SK-N-SH (cell line): ENCODE measurements at regions not wholly inside any gene's neighbourhood (a gene's known extent, or its start where the extent isn't known, plus 50 kb on each side); places are given as distances from the start of the nearest gene placed in this dataset.

Experiments used
- EP300 ChIP-seq, 2 experiments: IDR thresholded peaks; 2 replicates each; pipeline versions ENCODE4 v1.4.0 to v1.6.1; 2012; ENCODE audit warnings: borderline replicate concordance in 1 of 2, low read depth in 1 of 2, low read length in 1 of 2
- FOXM1 ChIP-seq: IDR thresholded peaks from 2 replicates; pipeline ENCODE4 v1.4.0; 2012; ENCODE audit warnings: low read depth, mild to moderate bottlenecking
- MXI1 ChIP-seq: IDR thresholded peaks from 2 replicates; pipeline ENCODE4 v1.6.1; 2012; ENCODE audit warnings: mild to moderate bottlenecking, low read depth, low read length, improper control_type of control experiment
- NFIC ChIP-seq: IDR thresholded peaks from 2 replicates; pipeline ENCODE4 v1.4.0; 2012; ENCODE audit warnings: borderline replicate concordance
- SIN3A ChIP-seq: IDR thresholded peaks from 2 replicates; pipeline ENCODE4 v1.6.1; 2012; ENCODE audit warnings: low read depth, mild to moderate bottlenecking, low read length, moderate library complexity, borderline replicate concordance
- YY1 ChIP-seq: IDR thresholded peaks from 2 replicates; pipeline ENCODE4 v1.4.0; 2012; ENCODE audit warnings: low read depth, mild to moderate bottlenecking
- TF ChIP-seq, protein P1 (sequence below): fragments of 200-600 bp; sonication (generic); IDR thresholded peaks from 2 replicates; pipeline ENCODE4 v1.6.1; 2017; ENCODE audit warnings: antibody characterized with exemption, mild to moderate bottlenecking, moderate library complexity
- TF ChIP-seq, protein P2 (sequence below): fragments of 150-350 bp; IDR thresholded peaks from 2 replicates; pipeline ENCODE4 v1.6.1; 2017; ENCODE audit warnings: antibody characterized with exemption, low read length, low read depth, borderline replicate concordance

DNA sequence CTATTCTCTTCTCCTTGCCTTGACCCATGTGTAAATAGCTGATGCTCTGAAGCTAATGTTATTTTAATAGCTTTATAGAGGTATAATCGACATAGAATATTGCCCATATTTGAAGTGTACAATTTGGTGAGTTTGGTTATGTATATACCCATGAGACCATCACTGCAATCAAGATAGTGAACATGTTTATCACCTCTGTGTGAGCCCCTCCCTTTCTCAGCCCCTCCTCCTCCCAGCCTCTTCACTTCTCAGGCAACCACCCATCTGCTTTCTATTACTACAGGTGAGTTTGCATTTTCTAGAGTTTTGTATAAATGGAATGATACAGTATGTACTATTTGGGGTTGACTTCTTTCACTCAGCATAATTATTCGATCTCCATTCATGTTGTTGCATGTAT lies 181.1 kb downstream of the INO80D start:
- no peak for TF ChIP-seq NFIC
- no peak for TF ChIP-seq YY1
- TF ChIP-seq, protein P1, sequence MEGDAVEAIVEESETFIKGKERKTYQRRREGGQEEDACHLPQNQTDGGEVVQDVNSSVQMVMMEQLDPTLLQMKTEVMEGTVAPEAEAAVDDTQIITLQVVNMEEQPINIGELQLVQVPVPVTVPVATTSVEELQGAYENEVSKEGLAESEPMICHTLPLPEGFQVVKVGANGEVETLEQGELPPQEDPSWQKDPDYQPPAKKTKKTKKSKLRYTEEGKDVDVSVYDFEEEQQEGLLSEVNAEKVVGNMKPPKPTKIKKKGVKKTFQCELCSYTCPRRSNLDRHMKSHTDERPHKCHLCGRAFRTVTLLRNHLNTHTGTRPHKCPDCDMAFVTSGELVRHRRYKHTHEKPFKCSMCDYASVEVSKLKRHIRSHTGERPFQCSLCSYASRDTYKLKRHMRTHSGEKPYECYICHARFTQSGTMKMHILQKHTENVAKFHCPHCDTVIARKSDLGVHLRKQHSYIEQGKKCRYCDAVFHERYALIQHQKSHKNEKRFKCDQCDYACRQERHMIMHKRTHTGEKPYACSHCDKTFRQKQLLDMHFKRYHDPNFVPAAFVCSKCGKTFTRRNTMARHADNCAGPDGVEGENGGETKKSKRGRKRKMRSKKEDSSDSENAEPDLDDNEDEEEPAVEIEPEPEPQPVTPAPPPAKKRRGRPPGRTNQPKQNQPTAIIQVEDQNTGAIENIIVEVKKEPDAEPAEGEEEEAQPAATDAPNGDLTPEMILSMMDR: no peak
- TF ChIP-seq FOXM1: no peak
- no peak for TF ChIP-seq EP300 (IDR thresholded peaks at IDR 0.05; ENCODE audit: borderline replicate concordance in 1 of 2, low read depth in 1 of 2, low read length in 1 of 2)
- TF ChIP-seq, protein P2, sequence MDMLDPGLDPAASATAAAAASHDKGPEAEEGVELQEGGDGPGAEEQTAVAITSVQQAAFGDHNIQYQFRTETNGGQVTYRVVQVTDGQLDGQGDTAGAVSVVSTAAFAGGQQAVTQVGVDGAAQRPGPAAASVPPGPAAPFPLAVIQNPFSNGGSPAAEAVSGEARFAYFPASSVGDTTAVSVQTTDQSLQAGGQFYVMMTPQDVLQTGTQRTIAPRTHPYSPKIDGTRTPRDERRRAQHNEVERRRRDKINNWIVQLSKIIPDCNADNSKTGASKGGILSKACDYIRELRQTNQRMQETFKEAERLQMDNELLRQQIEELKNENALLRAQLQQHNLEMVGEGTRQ: no peak
- TF ChIP-seq MXI1: no peak
- TF ChIP-seq SIN3A: no peak
